ENCODE measurements at regions not wholly inside any gene's neighbourhood (a gene's known extent, or its start where the extent isn't known, plus 50 kb on each side); places are given as distances from the start of the nearest gene placed in this dataset.

GRCh38 chrX:49753691-49754090 lies 57.9 kb upstream of the PAGE1 start:
- Histone ChIP-seq H3K79me1 (ENCODE audit: low read depth in 1 of 2, low read length in 2 of 2) (no peaks in the 10 kb centered on the region), H3K4me1 (ENCODE audit: control insufficient read depth, insufficient read depth, low read length) (no peaks in the 10 kb centered on the region), H4K5ac (ENCODE audit: low read depth, low read length) (no peak overlapping the region), H3K4me3 (ENCODE audit: insufficient read depth, low read depth, low read length) (no peak overlapping the region), H3K4me2 (ENCODE audit: low read depth, low read length) (no peak overlapping the region), H2BK5ac (ENCODE audit: low read depth, low read length, poor library complexity, severe bottlenecking) (no peak overlapping the region), H3K23ac (ENCODE audit: low read depth, low read length) (no peak overlapping the region), H4K91ac (ENCODE audit: insufficient read depth, low read depth, low read length) (no peak overlapping the region), H4K8ac (ENCODE audit: low read depth in 2 of 2, low read length in 2 of 2) (no peak overlapping the region), H2AK9ac (replicated peaks; ENCODE audit: low read depth, low read length, poor library complexity) (no peak overlapping the region), H3K9ac (ENCODE audit: low read depth, low read length) (no peak overlapping the region), H3K56ac (ENCODE audit: extremely low read depth, insufficient read depth, low read length) (no peak overlapping the region), H3K18ac (ENCODE audit: low read depth, low read length) (no peak overlapping the region), H2BK15ac (ENCODE audit: low read depth, low read length) (no peak overlapping the region), H2AFZ (replicated peaks; ENCODE audit: low read length, poor library complexity) (no peak overlapping the region), H3K4ac (ENCODE audit: low read depth, low read length) (no peak overlapping the region), H3K27me3 (ENCODE audit: control insufficient read depth, insufficient read depth, low read length) (peaks cover 17% of the 10 kb centered on the region), H3K14ac (replicated peaks; ENCODE audit: low read depth, low read length) (no peak overlapping the region), H2BK20ac (ENCODE audit: low read depth, low read length) (no peak overlapping the region), H2BK120ac (ENCODE audit: low read depth, low read length) (no peak overlapping the region), H3K27ac (ENCODE audit: insufficient read depth, low read length) (no peak overlapping the region), H3K36me3 (ENCODE audit: control insufficient read depth, insufficient read depth, low read length) (no peaks in the 10 kb centered on the region), H2AK5ac (ENCODE audit: low read depth, low read length) (no peak overlapping the region), H4K20me1 (ENCODE audit: insufficient read depth, low read length) (no peaks in the 10 kb centered on the region), H3K9me3 (ENCODE audit: control insufficient read depth, insufficient read depth, low read length) (no peaks in the 10 kb centered on the region), H3K9me1 (ENCODE audit: insufficient read depth, low read length) (no peaks in the 10 kb centered on the region)
- no peak for TF ChIP-seq MAFK (IDR thresholded peaks at IDR 0.05; ENCODE audit: low read depth, low read length)
- TF ChIP-seq BHLHE40 (IDR thresholded peaks at IDR 0.05; ENCODE audit: low read depth, low read length) = no peak
- no peak for TF ChIP-seq ELK1 (IDR thresholded peaks at IDR 0.05; ENCODE audit: borderline replicate concordance, low read depth, low read length)
- TF ChIP-seq USF2 (IDR thresholded peaks at IDR 0.05; ENCODE audit: low read depth, low read length) = no peak
- no peak for TF ChIP-seq CTCF (conservative IDR thresholded peaks at IDR 0.05; ENCODE audit: low read depth, low read length)
- no peak for TF ChIP-seq RFX5 (IDR thresholded peaks at IDR 0.05; ENCODE audit: low read depth, low read length)
- TF ChIP-seq POLR2A (IDR thresholded peaks at IDR 0.05; ENCODE audit: low read depth, low read length) = no peak
- TF ChIP-seq SMC3 (IDR thresholded peaks at IDR 0.05; ENCODE audit: low read depth, low read length) = no peak
- TF ChIP-seq MAZ (IDR thresholded peaks at IDR 0.05; ENCODE audit: borderline replicate concordance, low read depth, low read length) = no peak
- no peak for TF ChIP-seq RCOR1 (IDR thresholded peaks at IDR 0.05; ENCODE audit: insufficient replicate concordance, low read length)
- TF ChIP-seq CEBPB (IDR thresholded peaks at IDR 0.05; ENCODE audit: low read depth, low read length) = no peak
- TF ChIP-seq RAD21 (IDR thresholded peaks at IDR 0.05; ENCODE audit: low read length) = no peak
- no peak for TF ChIP-seq FOS (IDR thresholded peaks at IDR 0.05; ENCODE audit: low read depth, low read length)
- TF ChIP-seq MXI1 (IDR thresholded peaks at IDR 0.05; ENCODE audit: borderline replicate concordance, low read depth, low read length) = no peak
- TF ChIP-seq CHD1 (IDR thresholded peaks at IDR 0.05; ENCODE audit: low read depth, low read length) = no peak
- ATAC-seq (ENCODE audit: low read depth) (no peak), DNase-seq (no peak)
- in situ Hi-C loops (cut with MboI; ENCODE audit: low sequenced_read_pairs) = no loop called here
- ChIA-PET CTCF (no interaction called here), POLR2A (ENCODE audit: unreplicated experiment) (no interaction called here)
- intact Hi-C loops (cut with micrococcal nuclease) = loop anchor here (1.0 to 5.0 kb wide), 2 partner anchors 461 to 561 kb away; no protein-coding TSS in a partner anchor
- BruUV-seq (replicated peaks) = no TSS peak
- WGBS, 2 experiments (ENCODE audit: extremely low coverage in 2 of 2, insufficient read length in 1 of 2) = 84% methylated on average over 4 of the region's 5 CpGs; no CpG with 5 or more reads in 1 of the 2 experiments
- dilution Hi-C loops (cut with HindIII; ENCODE audit: low sequenced_read_pairs, unreplicated experiment) = no loop called here
